CD14-positive monocyte (primary cell): ENCODE measurements at regions not wholly inside any gene's neighbourhood (a gene's known extent, or its start where the extent isn't known, plus 50 kb on each side); places are given as distances from the start of the nearest gene placed in this dataset.

Experiments used
- DNase-seq, 3 donors: peaks; one replicate each; pipeline ENCODE4 v3.0.0-alpha.2; 2011 to 2022
- H2AFZ ChIP-seq: 2 replicates; pipeline ENCODE4 v1.6.0; 2012; ENCODE audit warnings: mild to moderate bottlenecking, low read depth, low read length, inconsistent platforms; ENCODE audit not compliant: insufficient read depth, poor library complexity, severe bottlenecking
- H3K27ac ChIP-seq, 2 donors: 1 replicate in 1 of 2; 2 replicates in 1 of 2; pipeline ENCODE4 v1.5.1; 2012 to 2013; ENCODE audit warnings: low read length in 2 of 2, control low read depth in 1 of 2, inconsistent platforms in 1 of 2, low read depth in 1 of 2, mild to moderate bottlenecking in 1 of 2
- H3K27me3 ChIP-seq, 2 donors: one replicate each; pipeline versions ENCODE4 v1.6.0 to v1.6.1; 2011 to 2013; ENCODE audit warnings: low read length in 2 of 2; ENCODE audit not compliant: control insufficient read depth in 2 of 2, insufficient read depth in 2 of 2
- H3K36me3 ChIP-seq, 2 donors: replicated peaks in 1 of 2; 1 replicate in 1 of 2; 2 replicates in 1 of 2; pipeline versions ENCODE4 v1.5.1 to v1.6.1; 2012 to 2013; ENCODE audit warnings: low read length in 2 of 2, control low read depth in 1 of 2, inconsistent platforms in 1 of 2, mild to moderate bottlenecking in 1 of 2; ENCODE audit not compliant: insufficient read depth in 2 of 2, control insufficient read depth in 1 of 2
- H3K4me1 ChIP-seq, 2 donors: 1 replicate in 1 of 2; 2 replicates in 1 of 2; pipeline versions ENCODE4 v1.5.1 to v1.6.1; 2012 to 2013; ENCODE audit warnings: low read length in 2 of 2, control low read depth in 1 of 2, inconsistent platforms in 1 of 2, mild to moderate bottlenecking in 1 of 2, moderate library complexity in 1 of 2; ENCODE audit not compliant: insufficient read depth in 2 of 2, control insufficient read depth in 1 of 2
- H3K4me2 ChIP-seq: replicated peaks from 2 replicates; pipeline ENCODE3; 2012; ENCODE audit warnings: low read length, moderate library complexity, mild to moderate bottlenecking; ENCODE audit not compliant: poor library complexity, severe bottlenecking; ENCODE audit errors: extremely low read depth
- H3K4me3 ChIP-seq, 3 experiments: fragments of 200-600 bp in 1 of 3; sonication (generic) in 1 of 3; replicated peaks in 1 of 3; 1 replicate in 2 of 3; 2 replicates in 1 of 3; pipeline ENCODE4 v1.5.1; 2011 to 2013; ENCODE audit warnings: low read length in 3 of 3, mild to moderate bottlenecking in 3 of 3, control low read depth in 2 of 3, low read depth in 2 of 3, inconsistent platforms in 1 of 3, moderate library complexity in 1 of 3
- H3K79me2 ChIP-seq: 2 replicates; pipeline ENCODE4 v1.6.0; 2012; ENCODE audit warnings: mild to moderate bottlenecking, control low read depth, inconsistent platforms, low read length, moderate library complexity; ENCODE audit not compliant: insufficient read depth
- H3K9ac ChIP-seq: 2 replicates; pipeline ENCODE4 v1.6.0; 2017; ENCODE audit warnings: low read length, mild to moderate bottlenecking; ENCODE audit not compliant: insufficient read depth, poor library complexity, severe bottlenecking
- H3K9me3 ChIP-seq, 2 donors: replicated peaks in 1 of 2; 1 replicate in 1 of 2; 2 replicates in 1 of 2; pipeline versions ENCODE4 v1.5.1 to v1.6.1; 2012 to 2013; ENCODE audit warnings: low read length in 2 of 2, control low read depth in 1 of 2; ENCODE audit not compliant: control insufficient read depth in 1 of 2, insufficient read depth in 1 of 2
- H4K20me1 ChIP-seq: 2 replicates; pipeline ENCODE4 v1.6.0; 2012; ENCODE audit warnings: mild to moderate bottlenecking, low read length, control low read depth, moderate library complexity; ENCODE audit not compliant: insufficient read depth
- H3K27ac Mint-ChIP-seq, 7 donors: one replicate each; pipeline ENCODE4 v1.8.0; 2020; ENCODE audit warnings: mild to moderate bottlenecking in 7 of 7, mixed read lengths in 7 of 7, moderate library complexity in 6 of 7, inconsistent platforms in 2 of 7
- H3K27me3 Mint-ChIP-seq, 3 donors: one replicate each; pipeline ENCODE4 v1.8.0; 2021 to 2022; ENCODE audit warnings: low read depth in 3 of 3, mild to moderate bottlenecking in 3 of 3, mixed read lengths in 3 of 3, moderate library complexity in 3 of 3, inconsistent platforms in 1 of 3
- H3K36me3 Mint-ChIP-seq, 2 donors: one replicate each; pipeline ENCODE4 v1.8.0; 2020; ENCODE audit warnings: mixed read lengths in 2 of 2, inconsistent platforms in 1 of 2, mild to moderate bottlenecking in 1 of 2
- H3K4me1 Mint-ChIP-seq: one replicate; pipeline ENCODE4 v1.8.0; 2020; ENCODE audit warnings: mild to moderate bottlenecking, mixed read lengths
- H3K4me3 Mint-ChIP-seq, 2 donors: one replicate each; pipeline ENCODE4 v1.8.0; 2020; ENCODE audit warnings: mild to moderate bottlenecking in 2 of 2, mixed read lengths in 2 of 2, moderate library complexity in 1 of 2
- H3K9me3 Mint-ChIP-seq, 7 donors: one replicate each; pipeline ENCODE4 v1.8.0; 2020 to 2022; ENCODE audit warnings: mixed read lengths in 7 of 7, mild to moderate bottlenecking in 6 of 7, moderate library complexity in 6 of 7, inconsistent platforms in 2 of 7
- WGBS: methylation state at CpG from one replicate; pipeline ENCODE4 v1.1.5; 2013; ENCODE audit warnings: missing lambda C conversion rate; ENCODE audit not compliant: insufficient coverage; 5-methylcytosine and 5-hydroxymethylcytosine counted together
- intact Hi-C, 2 donors: fragments of 100-400 bp; cut with micrococcal nuclease; formaldehyde crosslinking; loops; one replicate each; pipeline versions ENCODE4 v1.15.0 to v1.15.1; 2023
- TF ChIP-seq, protein P1 (sequence below): fragments of 200-600 bp; IDR thresholded peaks from one replicate; pipeline ENCODE4 v1.8.0; 2022; ENCODE audit warnings: antibody characterized with exemption, mild to moderate bottlenecking

DNA sequence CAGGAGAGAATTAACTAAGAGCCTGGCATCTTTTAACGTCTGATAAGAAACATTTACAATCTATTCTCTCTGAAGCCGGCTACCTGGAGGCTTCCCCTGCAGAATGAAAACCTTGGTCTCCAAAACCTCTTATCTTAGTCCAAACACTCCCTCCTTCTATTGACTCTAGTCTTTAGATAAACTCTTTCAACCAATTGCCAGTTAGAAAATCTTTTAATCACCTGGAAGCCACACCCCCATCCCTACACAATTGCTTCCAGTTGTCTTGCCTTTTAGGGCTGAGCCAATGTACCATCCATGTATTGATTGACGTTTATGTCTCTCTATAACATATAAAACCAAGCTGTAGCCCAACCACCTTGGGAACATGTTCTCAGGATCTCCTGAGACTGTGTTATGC, 1343.1 kb upstream of the C9orf72 start:
- Histone ChIP-seq H2AFZ (no peak overlapping the region), H3K79me2 (no peaks in the 10 kb centered on the region), H3K4me1 (no peaks in the 10 kb centered on the region), H3K4me2 (no peak overlapping the region), H4K20me1 (no peaks in the 10 kb centered on the region), H3K27me3 (no peaks in the 10 kb centered on the region), H3K36me3 (no peaks in the 10 kb centered on the region), H3K9ac (no peak overlapping the region), H3K27ac (no peak overlapping the region), H3K9me3 (no peaks in the 10 kb centered on the region), H3K4me3 (no peak overlapping the region)
- no peaks in the 10 kb centered on the region for H3K4me1 Mint-ChIP-seq
- no peaks in the 10 kb centered on the region for H3K36me3 Mint-ChIP-seq
- no peak for DNase-seq
- H3K27me3 Mint-ChIP-seq, result no peaks in the 10 kb centered on the region
- WGBS, result 94% methylated on average over 2 of the region's 3 CpGs
- H3K4me3 Mint-ChIP-seq, result no peak overlapping the region
- intact Hi-C loops, result no loop called here
- TF ChIP-seq, protein P1, sequence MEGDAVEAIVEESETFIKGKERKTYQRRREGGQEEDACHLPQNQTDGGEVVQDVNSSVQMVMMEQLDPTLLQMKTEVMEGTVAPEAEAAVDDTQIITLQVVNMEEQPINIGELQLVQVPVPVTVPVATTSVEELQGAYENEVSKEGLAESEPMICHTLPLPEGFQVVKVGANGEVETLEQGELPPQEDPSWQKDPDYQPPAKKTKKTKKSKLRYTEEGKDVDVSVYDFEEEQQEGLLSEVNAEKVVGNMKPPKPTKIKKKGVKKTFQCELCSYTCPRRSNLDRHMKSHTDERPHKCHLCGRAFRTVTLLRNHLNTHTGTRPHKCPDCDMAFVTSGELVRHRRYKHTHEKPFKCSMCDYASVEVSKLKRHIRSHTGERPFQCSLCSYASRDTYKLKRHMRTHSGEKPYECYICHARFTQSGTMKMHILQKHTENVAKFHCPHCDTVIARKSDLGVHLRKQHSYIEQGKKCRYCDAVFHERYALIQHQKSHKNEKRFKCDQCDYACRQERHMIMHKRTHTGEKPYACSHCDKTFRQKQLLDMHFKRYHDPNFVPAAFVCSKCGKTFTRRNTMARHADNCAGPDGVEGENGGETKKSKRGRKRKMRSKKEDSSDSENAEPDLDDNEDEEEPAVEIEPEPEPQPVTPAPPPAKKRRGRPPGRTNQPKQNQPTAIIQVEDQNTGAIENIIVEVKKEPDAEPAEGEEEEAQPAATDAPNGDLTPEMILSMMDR, result no peak
- peaks cover 0 to 10% (median 3%) of the 10 kb centered on the region in 7 donors for H3K9me3 Mint-ChIP-seq
- no peak overlapping the region for H3K27ac Mint-ChIP-seq

- intact Hi-C loops, result no loop called here
- Histone ChIP-seq H2AFZ (no peak overlapping the region), H4K20me1 (no peaks in the 10 kb centered on the region), H3K4me1 (no peaks in the 10 kb centered on the region), H3K9me3 (no peaks in the 10 kb centered on the region), H3K27me3 (no peaks in the 10 kb centered on the region), H3K4me3 (no peak overlapping the region), H3K36me3 (no peaks in the 10 kb centered on the region), H3K4me2 (no peak overlapping the region), H3K27ac (no peak overlapping the region), H3K79me2 (no peaks in the 10 kb centered on the region), H3K9ac (no peak overlapping the region)
- Mint-ChIP-seq H3K36me3 (no peaks in the 10 kb centered on the region), H3K27me3 (peaks cover 0 to 3% (median 0%) of the 10 kb centered on the region in 3 donors), H3K4me1 (no peaks in the 10 kb centered on the region), H3K9me3 (peaks cover 0 to 9% (median 3%) of the 10 kb centered on the region in 7 donors), H3K4me3 (no peak overlapping the region), H3K27ac (no peak overlapping the region)
- DNase-seq, result no peak
- WGBS, result 61% methylated on average over 2 of the region's 3 CpGs
- TF ChIP-seq, protein P1, result no peak
Measured at GRCh38 chr9:28921857-28922500, 1348.7 kb upstream of the C9orf72 start.
